ENCODE measurements at regions not wholly inside any gene's neighbourhood (a gene's known extent, or its start where the extent isn't known, plus 50 kb on each side); places are given as distances from the start of the nearest gene placed in this dataset.

GRCh38 chr3:102529452-102529851, 94.6 kb downstream of the ZPLD1 start:
- no peak overlapping the region for H3K4me3 ChIP-seq (ENCODE audit: low read depth, low read length)
- peak; percentile 11 for DNase-seq (ENCODE audit: low read depth)
- no peak for TF ChIP-seq CTCF (IDR thresholded peaks at IDR 0.05; ENCODE audit: insufficient read depth, low read depth, low read length, missing control alignments)

GRCh38 chr3:102530415-102531181, 95.8 kb downstream of the ZPLD1 start:
- no peak overlapping the region for H3K4me3 ChIP-seq (ENCODE audit: low read depth, low read length)
- TF ChIP-seq CTCF (IDR thresholded peaks at IDR 0.05; ENCODE audit: insufficient read depth, low read depth, low read length, missing control alignments) = no peak
- DNase-seq (ENCODE audit: low read depth) = no peak

- no peak for TF ChIP-seq CTCF (IDR thresholded peaks at IDR 0.05; ENCODE audit: insufficient read depth, low read depth, low read length, missing control alignments)
- no peak for DNase-seq (ENCODE audit: low read depth)
- no peak overlapping the region for H3K4me3 ChIP-seq (ENCODE audit: low read depth, low read length)
Measured at GRCh38 chr3:102531686-102532085, 96.9 kb downstream of the ZPLD1 start.

GRCh38 chr3:102532901-102533300, 98.1 kb downstream of the ZPLD1 start:
- peak; percentile 5 for DNase-seq (ENCODE audit: low read depth)
- no peak for TF ChIP-seq CTCF (IDR thresholded peaks at IDR 0.05; ENCODE audit: insufficient read depth, low read depth, low read length, missing control alignments)
- H3K4me3 ChIP-seq (ENCODE audit: low read depth, low read length) = no peak overlapping the region

- no peak overlapping the region for H3K4me3 ChIP-seq (ENCODE audit: low read depth, low read length)
- no peak for TF ChIP-seq CTCF (IDR thresholded peaks at IDR 0.05; ENCODE audit: insufficient read depth, low read depth, low read length, missing control alignments)
- no peak for DNase-seq (ENCODE audit: low read depth)
Measured at GRCh38 chr3:102533784-102534183, 99.0 kb downstream of the ZPLD1 start.

- TF ChIP-seq CTCF (IDR thresholded peaks at IDR 0.05; ENCODE audit: insufficient read depth, low read depth, low read length, missing control alignments) = peak; percentile 26
- H3K4me3 ChIP-seq (ENCODE audit: low read depth, low read length) = no peak overlapping the region
- DNase-seq (ENCODE audit: low read depth) = peak; percentile 35
Measured at GRCh38 chr3:102536456-102536855, 101.6 kb downstream of the ZPLD1 start.

- TF ChIP-seq CTCF (IDR thresholded peaks at IDR 0.05; ENCODE audit: insufficient read depth, low read depth, low read length, missing control alignments) = no peak
- no peak for DNase-seq (ENCODE audit: low read depth)
Measured at GRCh38 chr3:102537123-102537522, 102.3 kb downstream of the ZPLD1 start.

More at GRCh38 chr3:102537123-102537522, 102.3 kb downstream of the ZPLD1 start:
- no peak overlapping the region for H3K4me3 ChIP-seq (ENCODE audit: low read depth, low read length)
